Fibroblast of skin of left biceps (primary cell): ENCODE measurements at regions not wholly inside any gene's neighbourhood (a gene's known extent, or its start where the extent isn't known, plus 50 kb on each side); places are given as distances from the start of the nearest gene placed in this dataset.

ENCODE experiments used
- DNase-seq, 2 experiments: peaks; one replicate each; pipeline ENCODE4 v3.0.0-alpha.2; 2013; ENCODE audit warnings: low read depth in 2 of 2

- no peak for DNase-seq
These were observed 75.5 kb upstream of the LRIG3 start for GRCh38 chr12:58995666-58996363.

GRCh38 chr12:58988643-58989344 is 68.5 kb upstream of the LRIG3 start:
- DNase-seq: no peak

GRCh38 chr12:58981961-58982360 is 61.7 kb upstream of the LRIG3 start:
- no peak for DNase-seq

- no peak for DNase-seq
These were observed 60.5 kb upstream of the LRIG3 start for GRCh38 chr12:58980768-58981167.

- no peak for DNase-seq
These were observed 58.4 kb upstream of the LRIG3 start for GRCh38 chr12:58978717-58979116.

GRCh38 chr12:58977476-58977875 is 57.2 kb upstream of the LRIG3 start:
- DNase-seq: no peak

GRCh38 chr12:58976146-58976545 is 55.8 kb upstream of the LRIG3 start:
- no peak for DNase-seq
